Pulmonary artery endothelial cell (primary cell): ENCODE measurements at regions not wholly inside any gene's neighbourhood (a gene's known extent, or its start where the extent isn't known, plus 50 kb on each side); places are given as distances from the start of the nearest gene placed in this dataset.
"Not testable (repeated sequence)": the region's sequence is repeated elsewhere in the genome, so short reads cannot be mapped to it uniquely, and the experiment has no call there.

Source experiments
- DNase-seq: peaks from one replicate; pipeline ENCODE4 v3.0.0-alpha.2; 2011; ENCODE audit warnings: low read depth, low spot score

DNA sequence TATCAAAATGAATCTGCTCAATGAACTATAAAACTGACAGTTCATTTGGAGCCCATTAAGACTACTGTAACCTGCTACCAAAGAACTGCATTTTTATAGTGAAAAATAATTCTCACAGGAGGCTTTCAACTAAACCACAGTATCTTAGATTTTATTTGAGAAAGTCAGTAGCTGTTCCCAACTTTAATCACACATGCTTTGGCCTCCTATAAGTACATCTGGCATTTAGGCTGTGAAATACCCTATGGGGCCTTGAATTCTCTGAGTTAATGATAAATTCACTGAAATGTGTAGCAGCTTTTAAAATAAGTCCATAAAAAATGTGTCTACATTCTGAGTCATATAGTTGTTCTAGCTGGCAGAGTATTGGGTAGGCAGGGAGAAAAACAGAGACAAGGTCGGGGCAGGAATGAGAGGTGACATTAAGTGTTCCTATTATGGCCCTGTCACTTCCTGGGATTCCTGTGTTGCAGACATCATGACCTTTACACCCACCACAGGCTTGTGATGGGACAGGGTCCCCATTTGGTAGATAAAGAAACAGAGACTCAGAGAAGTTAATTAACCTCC lies 588.8 kb downstream of the REEP3 start:
- no peak for DNase-seq

- DNase-seq, result no peak
Measured at GRCh38 chr10:64112701-64113355, 591.6 kb downstream of the REEP3 start.

GRCh38 chr10:64113375-64113774 lies 592.2 kb downstream of the REEP3 start:
- no peak for DNase-seq

- DNase-seq, result no peak
Measured at GRCh38 chr10:64113792-64114191, 592.6 kb downstream of the REEP3 start.

- no peak for DNase-seq
Measured at GRCh38 chr10:64115471-64115870, 594.3 kb downstream of the REEP3 start.

GRCh38 chr10:64115908-64116643 lies 594.9 kb downstream of the REEP3 start:
- DNase-seq, result no peak

- DNase-seq, result no peak
Measured at GRCh38 chr10:64116707-64117106, 595.5 kb downstream of the REEP3 start.

DNA sequence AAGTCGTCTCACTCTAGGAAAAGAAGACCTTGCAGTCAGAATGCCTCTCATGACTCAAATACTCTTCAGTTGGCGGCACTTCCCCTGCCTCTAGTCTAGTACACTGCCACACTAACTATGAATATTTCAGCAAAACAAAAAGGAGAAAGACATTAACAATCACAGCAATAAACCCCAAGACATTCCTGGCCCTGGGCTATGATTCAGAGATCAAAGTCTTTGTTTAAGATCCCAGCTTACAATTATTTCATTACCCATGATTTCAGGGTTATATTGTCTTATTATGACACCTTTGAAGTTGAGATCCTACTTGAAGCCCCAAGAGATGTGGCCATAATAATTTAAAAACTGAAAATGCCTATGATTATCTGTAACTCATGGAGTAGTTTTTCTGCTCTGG lies 597.5 kb downstream of the REEP3 start:
- DNase-seq, result no peak

- not testable (repeated sequence) for DNase-seq
Measured at GRCh38 chr10:64120301-64120980, 599.2 kb downstream of the REEP3 start.

DNA sequence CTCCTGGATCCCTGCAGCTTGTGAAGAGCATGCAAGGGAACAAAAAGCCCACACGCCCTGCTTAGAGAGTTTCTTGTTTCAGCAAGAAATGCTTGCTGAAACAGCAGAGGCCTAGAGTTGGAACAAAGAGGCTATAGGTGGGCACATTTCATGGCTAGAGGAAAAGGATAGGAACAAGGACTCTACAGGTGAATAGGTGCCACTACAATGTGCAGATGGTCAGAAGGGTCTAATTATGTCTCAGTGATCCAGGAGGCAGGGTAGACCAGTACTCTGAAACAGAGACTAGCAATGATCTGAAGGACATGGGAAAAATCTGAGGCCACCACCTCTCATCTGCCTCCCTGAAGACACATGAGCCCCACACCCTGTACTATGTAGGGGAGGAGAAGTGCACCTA lies 609.0 kb downstream of the REEP3 start:
- no peak for DNase-seq

GRCh38 chr10:64134676-64135075 lies 613.5 kb downstream of the REEP3 start:
- no peak for DNase-seq

DNA sequence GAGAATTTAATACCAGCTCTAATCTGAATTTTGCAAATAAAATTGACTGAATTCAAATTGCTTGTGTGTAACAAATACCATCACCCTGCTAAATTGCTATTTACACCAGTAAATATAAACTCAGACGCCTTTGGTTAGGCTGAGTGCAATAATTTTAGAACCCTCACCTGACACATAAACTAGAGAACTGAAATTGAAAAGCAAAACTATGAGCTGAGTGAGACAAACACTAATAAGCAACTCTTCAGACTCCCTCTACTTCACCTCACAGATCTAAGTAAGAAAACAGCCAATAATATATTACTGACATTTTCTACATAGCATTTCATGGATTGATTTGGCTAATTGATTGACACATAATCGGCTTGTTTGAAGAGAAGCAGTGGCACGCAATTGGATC lies 621.2 kb downstream of the REEP3 start:
- DNase-seq, result no peak

DNA sequence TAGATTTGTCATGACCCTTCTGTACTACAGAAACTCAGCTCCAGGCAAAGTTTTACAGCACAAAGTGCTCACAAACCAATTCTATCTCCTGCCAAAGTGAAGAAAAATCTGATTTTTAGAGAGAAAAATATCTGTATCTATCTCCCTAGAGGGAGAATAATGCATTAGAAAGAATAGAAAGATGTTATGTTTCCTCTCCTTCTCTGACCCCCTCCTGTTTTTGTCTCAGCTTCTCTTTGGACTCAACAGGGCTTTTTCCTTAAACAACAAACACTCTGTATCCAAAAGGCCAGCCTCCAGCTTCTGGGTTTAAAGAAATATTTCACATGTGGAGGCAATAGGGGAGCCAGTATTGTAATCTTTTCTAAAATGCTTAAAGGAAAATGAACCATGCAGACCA lies 627.4 kb downstream of the REEP3 start:
- DNase-seq, result no peak

- no peak for DNase-seq
Measured at GRCh38 chr10:64156166-64156565, 635.0 kb downstream of the REEP3 start.

DNA sequence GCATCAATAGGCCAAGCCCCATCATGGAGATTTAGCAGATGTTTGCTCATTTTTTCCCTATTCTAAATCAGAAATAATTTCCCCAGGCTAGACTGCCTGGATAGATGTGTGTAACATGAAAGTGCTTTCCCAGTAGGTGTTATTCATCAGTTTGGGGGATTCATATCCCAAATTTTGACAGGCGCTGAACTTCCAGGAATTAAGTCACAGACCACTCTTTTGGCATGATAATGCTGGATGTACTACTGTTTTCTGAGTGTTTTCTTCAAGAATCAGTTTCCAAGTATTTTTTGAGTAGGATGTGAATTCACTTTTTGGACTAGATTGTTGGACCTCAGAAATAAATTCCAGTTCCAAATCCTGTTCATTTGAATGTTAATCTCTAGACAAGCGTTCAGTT lies 637.4 kb downstream of the REEP3 start:
- DNase-seq, result no peak

DNA sequence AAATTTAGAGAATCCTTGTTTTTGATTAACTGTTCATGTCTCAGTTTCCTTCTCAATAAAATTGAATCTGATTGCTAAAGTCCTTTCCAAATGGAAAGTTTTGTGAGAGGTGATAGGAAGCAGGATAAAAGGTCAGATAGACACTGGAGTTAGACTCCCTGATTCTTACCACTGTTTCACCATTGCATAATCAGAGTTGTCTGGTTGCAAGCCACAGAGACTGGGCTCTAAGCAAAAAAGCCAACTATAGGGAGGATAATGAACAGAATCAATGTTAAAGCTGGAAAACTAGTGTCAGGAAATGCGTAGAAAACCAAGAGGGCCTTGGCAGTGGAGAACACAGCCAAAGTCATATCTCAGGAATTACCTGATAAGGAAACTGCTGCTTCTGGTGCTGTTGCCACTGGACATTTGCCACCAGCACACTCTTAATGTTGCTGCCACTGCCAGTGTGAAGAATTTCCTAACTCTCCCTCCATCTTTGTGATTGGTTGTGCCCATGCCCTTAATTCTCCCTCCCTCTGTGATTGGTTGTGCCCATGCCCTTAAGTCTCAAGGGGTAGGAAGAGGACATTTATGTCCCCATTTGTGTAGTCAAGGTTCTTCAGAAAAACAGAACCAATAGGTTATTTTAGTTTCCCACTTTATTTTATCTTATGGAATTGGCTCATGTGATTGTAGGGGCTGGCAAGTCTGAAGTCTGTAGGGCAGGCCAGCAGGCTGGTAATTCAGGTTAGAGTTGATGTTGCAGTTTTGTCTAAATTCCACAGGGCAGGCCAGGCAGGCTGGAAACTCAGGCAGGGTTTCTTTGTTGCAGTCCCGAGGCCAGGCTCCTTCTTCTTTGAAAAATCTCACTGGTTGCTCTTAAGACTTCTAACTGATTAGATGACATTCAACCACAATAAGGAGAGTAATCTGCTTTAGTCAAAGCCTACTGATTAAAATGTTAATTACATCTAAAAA lies 639.0 kb downstream of the REEP3 start:
- DNase-seq, result no peak

DNA sequence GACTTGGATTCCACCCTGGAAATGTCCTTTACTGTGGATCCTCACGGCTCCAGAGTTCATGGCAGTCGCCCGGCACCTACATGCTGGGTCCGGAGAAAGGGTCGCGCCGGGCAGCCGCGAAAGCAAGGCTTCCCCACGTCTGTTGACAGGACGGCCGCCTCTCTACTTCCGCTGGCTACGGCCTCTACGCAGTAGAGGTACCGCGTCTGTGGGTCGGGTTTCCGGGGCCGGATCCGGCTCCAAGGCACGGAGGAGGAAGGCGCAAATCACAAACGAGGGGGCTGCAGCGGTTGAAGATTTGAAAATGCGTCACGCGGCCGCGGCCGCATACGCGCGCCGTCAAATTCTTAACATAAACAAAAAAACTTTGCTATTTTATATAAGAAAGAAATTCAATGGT lies 649.6 kb downstream of the REEP3 start:
- no peak for DNase-seq

DNA sequence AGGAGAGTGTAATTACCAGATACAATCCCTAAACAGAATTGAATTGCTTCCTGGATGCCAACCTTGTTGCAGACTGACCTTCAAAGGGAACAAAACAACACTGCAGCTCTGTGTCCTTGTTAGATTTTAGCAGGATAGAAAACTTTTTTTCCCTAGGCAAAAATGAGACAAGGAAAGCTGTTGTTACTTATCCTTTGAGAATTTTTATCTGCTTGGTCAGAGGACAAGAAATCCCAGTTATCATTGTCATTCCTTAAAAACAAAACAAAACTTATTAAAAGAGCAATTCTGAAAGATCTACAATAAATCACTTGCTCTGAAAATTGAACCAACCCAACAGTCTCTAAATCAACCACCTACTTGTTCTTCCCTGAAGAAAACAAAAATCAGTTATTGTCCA lies 652.6 kb downstream of the REEP3 start:
- no peak for DNase-seq

DNA sequence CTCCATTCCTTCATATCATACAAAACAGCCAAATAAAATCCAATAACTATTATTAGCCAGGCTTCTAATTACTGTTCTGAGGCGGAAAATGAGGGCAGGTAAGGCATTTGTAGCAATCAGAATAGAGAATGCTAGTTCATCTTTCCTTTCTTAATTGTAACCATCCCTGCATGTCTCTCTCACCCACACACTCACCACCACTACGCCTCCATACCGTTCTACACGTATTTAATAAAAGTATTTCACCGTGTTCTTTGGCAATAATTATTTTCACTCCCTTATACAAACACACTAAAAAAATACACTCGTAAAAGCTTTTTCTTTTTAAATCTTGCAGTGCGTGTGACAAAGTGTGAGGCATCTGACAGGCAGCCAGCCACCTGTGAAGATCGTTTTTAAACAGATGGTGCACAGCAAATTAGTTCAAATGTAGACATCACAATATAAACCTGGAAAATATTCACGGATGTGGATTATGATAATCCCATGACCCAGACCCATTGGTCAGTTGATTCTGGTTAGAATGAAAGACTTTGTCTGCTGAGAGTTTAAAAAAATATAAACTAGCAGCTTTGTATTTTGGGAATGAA lies 653.6 kb downstream of the REEP3 start:
- DNase-seq, result no peak

DNA sequence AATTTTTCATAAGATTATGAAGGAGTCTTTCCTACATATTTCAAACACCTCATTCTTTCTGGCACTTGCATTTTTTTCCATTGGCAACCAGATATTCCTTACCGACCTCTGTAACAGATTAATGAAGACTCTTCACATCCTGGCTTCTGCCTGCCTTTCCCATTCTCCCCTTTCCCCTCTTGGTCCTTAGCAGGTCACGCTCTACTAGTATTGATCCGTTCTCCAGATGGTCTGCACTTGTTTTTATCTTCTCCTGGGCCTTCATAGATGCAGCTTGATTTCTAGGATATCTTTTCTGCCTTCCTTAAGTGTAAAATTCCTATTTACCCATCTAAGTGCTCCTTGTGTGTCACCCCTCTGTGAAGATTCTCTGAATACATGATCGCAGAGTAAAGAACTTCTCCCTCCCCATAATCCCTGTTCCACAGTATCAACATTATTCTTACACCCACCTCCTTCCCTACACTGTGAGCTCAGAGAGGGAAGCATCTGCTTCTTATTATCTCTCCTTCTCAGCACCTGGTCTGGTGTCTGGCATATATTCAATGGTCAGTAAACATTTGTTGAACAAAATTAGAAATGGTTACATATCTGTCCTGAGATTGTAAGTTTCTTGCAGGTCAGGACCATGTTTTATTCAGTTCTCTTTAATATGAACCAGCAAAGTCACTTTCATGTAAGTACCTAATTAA lies 654.2 kb downstream of the REEP3 start:
- DNase-seq, result no peak
